HG02885 (cell line): ENCODE measurements at regions not wholly inside any gene's neighbourhood (a gene's known extent, or its start where the extent isn't known, plus 50 kb on each side); places are given as distances from the start of the nearest gene placed in this dataset.
"Not testable (repeated sequence)": the region's sequence is repeated elsewhere in the genome, so short reads cannot be mapped to it uniquely, and the experiment has no call there.

Experiments used
- ATAC-seq: cut with Tn5 transposase; IDR thresholded peaks from one replicate; pipeline ENCODE4 v1.9.1; 2021; ENCODE audit warnings: mild to moderate bottlenecking; ENCODE audit not compliant: unreplicated experiment, poor library complexity

DNA sequence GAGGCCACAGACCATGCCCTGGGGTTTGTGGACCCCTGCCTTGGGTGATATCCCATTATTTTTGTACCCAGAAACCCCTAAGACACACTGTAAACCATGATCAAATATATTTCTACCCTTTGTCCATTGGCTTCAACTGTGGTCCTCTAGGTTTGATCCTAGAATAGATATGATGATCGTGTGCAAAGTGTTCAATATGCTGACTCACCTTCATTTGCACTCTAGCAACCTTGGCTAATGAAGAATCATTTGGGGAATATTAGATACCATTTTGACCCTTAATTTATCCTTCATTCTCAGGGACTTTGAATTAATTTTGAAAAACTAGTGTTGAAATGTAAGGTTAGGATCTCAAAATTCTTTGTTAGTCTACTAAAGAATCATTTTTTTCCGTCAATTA, 73.1 kb upstream of the RAP1B start:
- ATAC-seq, result no peak

DNA sequence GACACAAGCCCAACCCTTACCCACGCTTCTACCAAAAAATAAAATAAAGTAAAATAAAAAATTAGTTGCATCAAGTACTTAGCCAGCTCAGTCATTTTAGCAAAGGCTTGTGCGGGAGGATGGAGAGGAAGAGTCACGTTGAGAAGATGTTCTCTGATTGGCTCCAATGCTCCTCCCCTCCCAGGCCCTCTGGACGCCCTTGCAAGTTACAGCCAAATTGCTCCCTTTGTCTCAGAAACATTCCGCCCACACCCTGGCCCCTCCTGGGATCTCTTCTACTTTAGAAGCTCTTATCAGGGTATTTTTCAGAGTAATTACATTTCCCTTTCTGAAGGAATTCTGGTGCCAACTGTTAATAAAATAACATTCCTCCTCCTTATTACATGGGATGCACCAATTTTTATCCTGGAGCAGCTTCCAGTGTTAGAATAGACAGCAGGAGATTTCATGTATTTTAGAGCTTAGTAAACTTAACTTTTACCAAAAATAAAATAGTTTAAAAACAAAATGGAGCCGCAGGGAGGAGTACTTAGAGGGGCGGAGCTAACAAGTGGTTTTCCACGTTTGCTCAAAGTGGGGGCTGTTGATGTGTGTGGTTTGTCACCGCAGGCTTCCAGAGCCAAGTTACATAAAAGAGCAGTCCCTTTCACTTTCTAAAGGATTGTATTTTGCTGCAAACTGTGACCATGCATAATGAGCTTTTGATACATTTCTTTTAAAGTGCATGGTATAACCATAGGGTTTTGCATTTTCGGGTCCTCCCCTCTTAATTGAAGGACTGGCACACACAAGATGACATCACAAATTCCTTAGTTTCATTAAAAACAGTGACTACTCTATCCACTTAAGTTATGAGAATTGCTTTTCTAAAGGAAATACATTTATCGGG, 71.7 kb upstream of the RAP1B start:
- no peak for ATAC-seq

DNA sequence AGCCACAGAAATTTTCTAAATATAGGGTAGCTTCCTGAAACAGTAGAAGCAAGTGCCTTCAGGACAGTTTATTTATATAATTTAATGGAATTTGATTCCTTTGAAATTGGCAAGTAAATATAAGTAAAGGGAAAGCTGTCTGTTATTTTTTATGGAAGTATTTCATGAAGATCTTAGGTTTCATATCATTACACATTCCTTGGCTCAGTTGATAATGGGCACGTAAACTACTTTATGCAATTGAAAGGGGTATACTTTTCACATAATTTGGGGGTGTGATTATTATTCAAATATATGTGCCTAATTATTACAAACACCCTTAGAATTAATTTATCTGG, 71.1 kb upstream of the RAP1B start:
- no peak for ATAC-seq

DNA sequence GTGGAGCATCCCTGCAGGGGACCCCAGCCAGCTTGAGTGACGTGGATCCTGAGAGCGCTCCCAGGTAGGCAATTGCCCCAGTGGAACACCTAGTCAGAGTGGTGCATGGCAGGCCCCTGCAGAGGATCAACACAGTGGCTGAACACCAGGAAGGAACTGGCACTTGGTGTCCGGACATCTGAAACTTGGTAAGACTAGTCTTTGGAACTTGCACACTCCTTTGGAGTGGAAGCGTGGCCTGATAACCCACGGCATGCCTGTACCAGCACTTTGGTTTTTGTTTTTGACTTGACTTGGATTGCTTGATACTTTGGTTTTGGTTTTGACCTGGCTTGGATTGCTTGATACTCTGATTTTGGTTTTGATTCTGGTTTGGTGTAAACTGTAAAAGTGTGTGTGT, 69.9 kb upstream of the RAP1B start:
- ATAC-seq, result not testable (repeated sequence)

DNA sequence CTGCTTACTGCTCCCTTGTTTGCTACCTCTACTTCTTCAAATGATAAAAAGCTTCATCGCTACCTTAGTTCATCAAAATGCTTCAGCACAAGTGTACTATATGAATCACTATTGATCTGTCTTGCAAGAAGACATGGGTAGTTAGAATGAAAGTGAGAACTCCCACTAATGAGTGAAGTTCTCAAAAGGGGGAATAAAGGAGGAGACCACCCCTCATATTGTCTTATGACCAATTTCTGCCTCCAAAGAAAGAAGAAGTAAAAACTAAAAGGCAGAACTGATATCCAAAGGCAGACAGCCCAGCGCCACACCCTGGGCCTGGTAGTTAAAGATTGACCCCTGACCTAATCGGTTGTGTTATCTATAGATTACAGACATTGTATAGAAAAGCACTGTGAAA, 63.4 kb upstream of the RAP1B start:
- ATAC-seq, result not testable (repeated sequence)

DNA sequence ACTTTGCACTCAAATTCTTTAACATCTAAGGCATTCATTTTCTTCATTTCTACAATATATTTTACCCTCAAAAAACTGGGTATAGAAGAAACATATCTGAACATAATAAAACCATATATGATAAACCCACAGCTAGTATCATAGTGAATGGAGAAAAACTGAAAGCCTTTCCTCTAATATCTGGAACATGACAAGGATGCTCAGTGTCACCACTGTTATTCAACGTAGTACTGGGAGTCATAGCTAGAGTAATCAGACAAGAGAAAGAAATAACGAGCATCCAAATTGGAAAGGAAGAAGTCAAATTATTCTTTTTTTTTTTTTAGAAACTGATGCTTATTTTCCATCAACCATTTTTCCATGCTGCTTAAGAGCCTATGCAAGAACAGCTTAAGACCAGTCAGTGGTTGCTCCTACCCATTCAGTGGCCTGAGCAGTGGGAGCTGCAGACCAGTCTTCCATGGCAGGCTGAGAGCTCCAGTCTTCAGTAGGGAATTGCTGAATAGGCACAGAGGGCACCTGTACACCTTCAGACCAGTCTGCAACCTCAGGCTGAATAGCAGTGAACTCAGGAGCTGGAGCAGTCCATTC, 58.0 kb upstream of the RAP1B start:
- ATAC-seq, result not testable (repeated sequence)

DNA sequence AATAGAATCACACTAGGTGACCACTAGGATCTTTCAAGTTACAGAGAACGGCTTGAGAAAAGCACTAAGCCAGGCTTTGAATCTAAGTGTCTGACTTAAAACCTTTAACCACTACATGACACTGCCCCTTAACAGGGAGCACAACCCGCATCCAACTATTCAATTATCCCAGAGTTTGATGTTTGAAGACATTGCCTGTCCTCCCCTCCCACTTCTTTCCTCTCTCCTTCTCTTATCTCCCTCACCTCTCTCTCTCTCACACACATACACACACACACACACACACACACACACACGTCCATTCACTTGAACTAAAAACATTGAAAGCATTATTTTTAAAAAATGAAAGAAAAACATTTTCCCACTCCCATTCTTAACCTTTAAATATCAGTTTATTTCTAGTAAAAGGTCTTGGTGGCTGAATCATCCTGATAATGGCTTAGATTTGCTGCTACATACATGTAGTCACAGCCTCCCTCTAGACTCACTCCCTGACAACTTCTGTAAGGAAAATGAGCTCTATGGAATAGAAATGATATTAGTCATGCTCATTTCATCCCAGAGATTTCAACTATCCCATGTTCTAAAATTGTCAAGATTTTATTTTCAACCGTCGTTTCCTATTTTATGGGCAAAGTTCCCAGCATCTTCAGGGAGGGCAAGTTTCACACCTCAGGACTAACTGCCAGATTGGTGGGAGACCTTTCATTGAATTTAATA, 53.5 kb upstream of the RAP1B start:
- no peak for ATAC-seq

DNA sequence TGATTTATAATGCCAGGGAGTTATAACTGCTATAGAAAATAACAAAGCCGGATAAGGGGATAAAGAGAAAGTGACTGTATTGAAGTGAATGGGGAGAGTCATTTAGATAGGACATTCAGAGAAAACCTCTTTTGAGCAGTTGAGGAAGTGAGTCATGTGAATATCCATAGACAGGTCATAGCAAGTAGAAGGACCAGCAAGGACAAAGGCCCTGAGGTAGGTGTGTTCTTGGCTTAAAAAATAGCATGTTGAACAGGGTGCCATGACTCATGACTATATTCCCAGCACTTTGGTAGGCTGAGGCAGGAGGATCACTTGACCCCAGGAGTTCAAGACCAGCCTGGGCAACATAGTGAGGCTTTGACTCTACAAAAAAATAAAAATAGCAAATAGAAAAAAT, 51.5 kb upstream of the RAP1B start:
- no peak for ATAC-seq

DNA sequence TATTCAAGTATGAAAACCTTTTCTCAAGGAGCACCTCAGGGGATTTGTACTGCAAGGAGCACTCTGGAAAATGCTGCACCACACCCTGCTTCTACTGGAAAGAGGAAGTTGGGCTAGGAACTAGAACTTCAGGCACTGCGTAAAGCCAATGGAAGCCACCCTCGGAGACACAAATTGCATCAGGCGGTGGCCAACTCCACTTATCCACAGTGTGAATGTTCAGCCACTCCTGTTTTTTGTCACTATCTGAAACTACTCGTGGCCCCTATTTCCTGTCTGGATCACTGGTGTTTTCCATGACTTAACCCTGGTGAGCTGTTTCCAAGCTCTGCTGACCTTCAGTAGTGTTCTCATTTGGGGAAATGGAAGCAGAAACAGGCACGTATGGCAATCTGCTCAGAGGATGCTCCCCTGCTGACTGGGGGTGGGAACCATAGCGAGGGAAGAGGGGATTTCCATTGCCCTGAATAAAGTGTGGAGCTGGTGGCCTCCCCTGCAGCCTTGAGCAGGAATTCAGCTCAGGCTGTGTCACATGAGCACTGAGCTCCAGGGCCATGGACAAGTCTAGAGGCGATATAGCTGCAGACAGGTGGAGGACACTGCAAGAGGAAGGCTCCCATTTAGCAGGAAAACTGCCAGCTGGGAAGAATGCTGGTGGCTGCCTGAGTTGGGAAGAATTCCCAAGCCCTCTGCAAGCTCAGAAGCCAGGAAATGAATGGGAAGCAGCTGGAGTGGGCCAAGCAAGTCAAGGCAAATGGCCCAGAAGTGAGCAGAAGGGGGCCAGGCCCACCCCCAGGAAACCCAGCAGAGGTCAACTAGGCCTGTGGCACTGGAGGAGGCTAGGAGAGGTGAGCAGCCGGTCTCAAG, 50.5 kb upstream of the RAP1B start:
- ATAC-seq, result no peak

DNA sequence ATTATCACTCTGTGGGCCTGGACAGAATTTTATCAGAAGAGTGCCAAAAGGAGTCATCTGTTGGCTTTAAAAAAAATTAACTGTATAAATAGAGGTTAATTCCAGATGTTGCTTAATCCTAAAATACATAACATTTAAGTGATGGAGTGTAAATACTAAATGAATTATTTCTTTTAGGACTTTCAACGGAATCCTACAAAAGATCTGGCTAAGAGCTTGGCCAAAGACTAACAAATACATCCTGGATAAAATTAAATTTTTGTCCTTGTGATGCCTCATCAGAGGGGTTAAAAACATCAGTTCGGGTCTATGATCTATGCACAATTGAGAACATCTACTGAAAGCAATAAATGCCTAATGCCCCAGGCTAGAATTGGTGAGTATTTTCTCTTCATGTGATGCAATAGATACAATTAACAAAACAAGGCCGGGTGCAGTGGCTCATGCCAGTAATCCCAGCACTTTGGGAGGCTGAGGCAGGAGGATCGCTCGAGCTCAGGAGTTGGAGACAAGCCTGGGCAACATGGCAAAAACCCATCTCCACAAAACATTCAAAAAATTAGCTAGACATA, 49.8 kb upstream of the RAP1B start:
- no peak for ATAC-seq
